Endodermal cell (in vitro differentiated cells): ENCODE measurements at regions not wholly inside any gene's neighbourhood (a gene's known extent, or its start where the extent isn't known, plus 50 kb on each side); places are given as distances from the start of the nearest gene placed in this dataset.

Experiments
- DNase-seq: peaks from one replicate; pipeline ENCODE4 v3.0.0-alpha.2; 2017
- H3K27ac ChIP-seq: 2 replicates; pipeline ENCODE4 v1.5.1; 2013; ENCODE audit warnings: mild to moderate bottlenecking, low read depth, low read length, moderate library complexity
- H3K27me3 ChIP-seq: 2 replicates; pipeline ENCODE4 v1.6.1; 2013; ENCODE audit warnings: mild to moderate bottlenecking, low read length, moderate library complexity; ENCODE audit not compliant: insufficient read depth, control insufficient read depth, poor library complexity, severe bottlenecking
- H3K36me3 ChIP-seq: 2 replicates; pipeline ENCODE4 v1.7.0; 2013; ENCODE audit warnings: mild to moderate bottlenecking, low read length, moderate library complexity; ENCODE audit not compliant: control insufficient read depth, insufficient read depth
- H3K4me1 ChIP-seq: one replicate; pipeline ENCODE4 v1.7.0; 2013; ENCODE audit warnings: low read length; ENCODE audit not compliant: control insufficient read depth, insufficient read depth
- H3K4me3 ChIP-seq: 2 replicates; pipeline ENCODE4 v1.5.1; 2013; ENCODE audit warnings: mild to moderate bottlenecking, low read length, moderate library complexity
- H3K9ac ChIP-seq: 2 replicates; pipeline ENCODE4 v1.6.1; 2013; ENCODE audit warnings: mild to moderate bottlenecking, low read length, moderate library complexity; ENCODE audit not compliant: poor library complexity, severe bottlenecking; ENCODE audit errors: extremely low read depth
- H3K9me3 ChIP-seq: 2 replicates; pipeline ENCODE4 v1.6.1; 2013; ENCODE audit warnings: mild to moderate bottlenecking, low read length, moderate library complexity; ENCODE audit not compliant: control insufficient read depth
- H3K27ac Mint-ChIP-seq: 2 replicates; pipeline ENCODE4 v1.8.0; 2020; ENCODE audit warnings: mixed read lengths
- H3K27me3 Mint-ChIP-seq: 2 replicates; pipeline ENCODE4 v1.8.0; 2021; ENCODE audit warnings: mild to moderate bottlenecking, mixed read lengths; ENCODE audit not compliant: insufficient read depth
- H3K36me3 Mint-ChIP-seq: 2 replicates; pipeline ENCODE4 v1.8.0; 2020; ENCODE audit warnings: low read depth, mixed read lengths
- H3K4me1 Mint-ChIP-seq: 2 replicates; pipeline ENCODE4 v1.8.0; 2020; ENCODE audit warnings: mixed read lengths
- H3K4me3 Mint-ChIP-seq: 2 replicates; pipeline ENCODE4 v1.8.0; 2020; ENCODE audit warnings: mild to moderate bottlenecking, moderate library complexity, mixed read lengths
- H3K9me3 Mint-ChIP-seq: 2 replicates; pipeline ENCODE4 v1.8.0; 2020; ENCODE audit warnings: mild to moderate bottlenecking, mixed read lengths
- WGBS, 2 experiments: methylation state at CpG; one replicate each; pipeline versions ENCODE4 v1.1.5 to v1.1.7; 2013; ENCODE audit warnings: missing lambda C conversion rate in 2 of 2, mixed read lengths in 1 of 2; ENCODE audit not compliant: insufficient coverage in 1 of 2, insufficient read length in 1 of 2; 5-methylcytosine and 5-hydroxymethylcytosine counted together
- TF ChIP-seq, protein P1 (sequence below): fragments of 200-600 bp; sonication (generic); conservative IDR thresholded peaks from 2 replicates; pipeline ENCODE4 v1.5.0; 2021; ENCODE audit warnings: antibody characterized with exemption, mild to moderate bottlenecking

DNA sequence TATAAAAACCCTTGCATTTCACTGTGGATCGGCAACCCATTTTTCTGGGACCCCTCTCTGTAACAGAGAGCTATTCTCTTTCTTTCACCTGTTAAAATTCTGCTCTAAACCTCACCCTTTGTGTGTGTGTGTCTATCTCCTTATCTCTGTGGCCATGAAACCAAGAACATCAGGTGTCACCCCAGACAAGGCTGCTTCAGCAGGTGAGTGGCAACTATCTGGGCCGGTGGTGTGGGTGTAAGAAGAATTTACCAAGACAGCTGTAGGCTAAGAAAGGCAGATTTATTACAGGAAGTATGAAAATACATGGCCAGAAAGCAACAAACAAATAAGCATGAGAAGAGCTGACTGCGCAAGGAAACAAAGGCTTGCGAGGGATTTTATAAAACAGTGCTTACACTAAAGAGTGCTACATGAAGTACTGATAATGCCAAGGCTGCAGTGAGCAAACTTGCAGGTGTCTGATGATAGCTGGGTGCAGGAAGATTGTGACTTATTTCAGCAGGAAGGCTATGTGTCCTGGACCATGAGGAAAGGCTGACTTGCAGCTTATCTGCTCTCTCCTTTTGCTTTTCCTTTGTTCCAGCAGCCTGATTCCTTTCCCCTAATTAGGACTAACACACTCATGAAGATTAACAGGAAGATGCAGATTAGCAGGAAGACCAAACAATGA lies 421.1 kb downstream of the PTH2R start:
- 86 to 93% methylated on average over 4 of the region's 4 CpGs for WGBS, 2 experiments

DNA sequence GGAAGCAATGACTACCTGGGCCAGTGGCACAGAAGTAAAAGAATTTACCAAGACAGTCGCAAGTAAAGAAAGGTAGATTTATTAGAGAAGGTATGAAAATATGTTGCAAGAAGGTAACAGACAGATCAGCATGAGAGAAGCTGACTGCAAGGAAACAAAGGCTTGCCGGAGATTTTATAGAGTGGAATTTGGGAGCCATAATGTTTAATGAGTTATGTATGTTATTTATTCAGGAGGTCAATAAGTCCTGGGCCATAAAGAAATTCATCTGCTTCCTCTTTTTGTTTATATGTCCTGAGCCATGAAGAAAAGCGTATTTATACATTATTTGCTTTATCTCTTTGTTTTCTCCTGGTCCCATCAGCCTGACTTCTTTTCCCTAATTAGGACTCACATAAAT lies 423.6 kb downstream of the PTH2R start:
- no peak overlapping the region for H3K9ac ChIP-seq
- H3K27ac Mint-ChIP-seq: no peak overlapping the region
- 93 to 100% methylated on average over 2 to 3 of the region's 3 CpGs for WGBS, 2 experiments

More for the DNA sequence above, 421.1 kb downstream of the PTH2R start:
- peak; percentile 42 for DNase-seq
- Histone ChIP-seq H3K9me3 (peaks cover 7% of the 10 kb centered on the region), H3K27me3 (no peaks in the 10 kb centered on the region), H3K4me3 (no peak overlapping the region), H3K9ac (no peak overlapping the region), H3K36me3 (no peaks in the 10 kb centered on the region), H3K27ac (no peak overlapping the region), H3K4me1 (peaks cover 4% of the 10 kb centered on the region)
- peaks cover 9% of the 10 kb centered on the region for H3K36me3 Mint-ChIP-seq
- H3K4me1 Mint-ChIP-seq: peaks cover 15% of the 10 kb centered on the region
- peaks cover 22% of the 10 kb centered on the region for H3K9me3 Mint-ChIP-seq
- TF ChIP-seq, protein P1, sequence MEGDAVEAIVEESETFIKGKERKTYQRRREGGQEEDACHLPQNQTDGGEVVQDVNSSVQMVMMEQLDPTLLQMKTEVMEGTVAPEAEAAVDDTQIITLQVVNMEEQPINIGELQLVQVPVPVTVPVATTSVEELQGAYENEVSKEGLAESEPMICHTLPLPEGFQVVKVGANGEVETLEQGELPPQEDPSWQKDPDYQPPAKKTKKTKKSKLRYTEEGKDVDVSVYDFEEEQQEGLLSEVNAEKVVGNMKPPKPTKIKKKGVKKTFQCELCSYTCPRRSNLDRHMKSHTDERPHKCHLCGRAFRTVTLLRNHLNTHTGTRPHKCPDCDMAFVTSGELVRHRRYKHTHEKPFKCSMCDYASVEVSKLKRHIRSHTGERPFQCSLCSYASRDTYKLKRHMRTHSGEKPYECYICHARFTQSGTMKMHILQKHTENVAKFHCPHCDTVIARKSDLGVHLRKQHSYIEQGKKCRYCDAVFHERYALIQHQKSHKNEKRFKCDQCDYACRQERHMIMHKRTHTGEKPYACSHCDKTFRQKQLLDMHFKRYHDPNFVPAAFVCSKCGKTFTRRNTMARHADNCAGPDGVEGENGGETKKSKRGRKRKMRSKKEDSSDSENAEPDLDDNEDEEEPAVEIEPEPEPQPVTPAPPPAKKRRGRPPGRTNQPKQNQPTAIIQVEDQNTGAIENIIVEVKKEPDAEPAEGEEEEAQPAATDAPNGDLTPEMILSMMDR: no peak
- H3K27ac Mint-ChIP-seq: no peak overlapping the region
- no peak overlapping the region for H3K4me3 Mint-ChIP-seq
- no peaks in the 10 kb centered on the region for H3K27me3 Mint-ChIP-seq

DNA sequence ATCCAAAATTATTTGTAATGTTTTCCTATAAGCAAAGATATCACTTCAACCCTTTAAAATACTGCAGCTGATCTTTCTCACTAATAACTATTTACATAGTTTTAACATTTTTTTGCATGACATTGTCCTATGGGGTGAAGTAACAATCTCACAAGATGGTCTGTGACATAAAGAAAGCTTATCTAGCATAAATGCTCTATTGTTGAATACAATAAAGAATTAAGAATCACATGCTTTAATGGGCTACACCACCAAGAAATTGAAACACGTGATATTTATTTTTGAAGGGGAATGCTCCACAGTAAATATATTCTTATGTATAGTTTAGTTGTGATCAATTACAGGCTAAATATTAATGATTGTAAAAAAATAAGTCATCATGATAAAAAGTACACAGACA lies 441.1 kb downstream of the PTH2R start:
- DNase-seq: no peak
- Histone ChIP-seq H3K27me3 (no peaks in the 10 kb centered on the region), H3K27ac (no peak overlapping the region), H3K9ac (no peak overlapping the region), H3K36me3 (no peaks in the 10 kb centered on the region), H3K4me3 (no peak overlapping the region), H3K4me1 (no peaks in the 10 kb centered on the region), H3K9me3 (peaks cover 18% of the 10 kb centered on the region)
- Mint-ChIP-seq H3K4me3 (no peak overlapping the region), H3K36me3 (peaks cover 13% of the 10 kb centered on the region), H3K27ac (no peak overlapping the region), H3K9me3 (peaks cover 27% of the 10 kb centered on the region), H3K4me1 (no peaks in the 10 kb centered on the region), H3K27me3 (no peaks in the 10 kb centered on the region)
- 100% methylated on average over 1 of the region's 1 CpG; no CpG with 5 or more reads in 1 of the 2 experiments for WGBS, 2 experiments
- TF ChIP-seq, protein P1: no peak

More for the DNA sequence above, 423.6 kb downstream of the PTH2R start:
- Histone ChIP-seq H3K36me3 (no peaks in the 10 kb centered on the region), H3K4me1 (peaks cover 4% of the 10 kb centered on the region), H3K4me3 (no peak overlapping the region), H3K9me3 (peaks cover 7% of the 10 kb centered on the region), H3K27me3 (no peaks in the 10 kb centered on the region), H3K27ac (no peak overlapping the region)
- Mint-ChIP-seq H3K4me1 (peaks cover 15% of the 10 kb centered on the region), H3K36me3 (peaks cover 11% of the 10 kb centered on the region), H3K9me3 (peaks cover 29% of the 10 kb centered on the region), H3K27me3 (no peaks in the 10 kb centered on the region), H3K4me3 (no peak overlapping the region)
- DNase-seq: no peak
- TF ChIP-seq, protein P1: no peak
